ENCODE measurements at regions not wholly inside any gene's neighbourhood (a gene's known extent, or its start where the extent isn't known, plus 50 kb on each side); places are given as distances from the start of the nearest gene placed in this dataset.
A peak's percentile ranks its signal among the peaks of the same experiment; 100 is the strongest.
"Not testable (repeated sequence)": the region's sequence is repeated elsewhere in the genome, so short reads cannot be mapped to it uniquely, and the experiment has no call there.

GRCh38 chr18:71038196-71038595, 749.4 kb downstream of the SOCS6 start:
- no peak for DNase-seq

- peak; percentile 77 for DNase-seq
These were observed 747.9 kb downstream of the SOCS6 start for GRCh38 chr18:71036783-71037182.

- DNase-seq, result not testable (repeated sequence)
These were observed 742.7 kb downstream of the SOCS6 start for GRCh38 chr18:71031296-71032191.

GRCh38 chr18:71030085-71030484, 741.2 kb downstream of the SOCS6 start:
- not testable (repeated sequence) for DNase-seq

GRCh38 chr18:71028285-71028762, 739.5 kb downstream of the SOCS6 start:
- peak; percentile 90 for DNase-seq

GRCh38 chr18:71027531-71027930, 738.7 kb downstream of the SOCS6 start:
- DNase-seq, result peak; percentile 59

GRCh38 chr18:71025505-71026225, 736.8 kb downstream of the SOCS6 start:
- DNase-seq, result peak; percentile 37

- DNase-seq, result no peak
These were observed 733.5 kb downstream of the SOCS6 start for GRCh38 chr18:71022389-71022788.

GRCh38 chr18:71021030-71021362, 732.2 kb downstream of the SOCS6 start:
- DNase-seq, result no peak

GRCh38 chr18:71020342-71021029, 731.6 kb downstream of the SOCS6 start:
- no peak for DNase-seq

GRCh38 chr18:71018816-71019215, 730.0 kb downstream of the SOCS6 start:
- DNase-seq, result no peak

GRCh38 chr18:71012789-71013188, 723.9 kb downstream of the SOCS6 start:
- DNase-seq, result no peak

GRCh38 chr18:71011389-71011788, 722.5 kb downstream of the SOCS6 start:
- no peak for DNase-seq

- DNase-seq, result no peak
These were observed 719.4 kb downstream of the SOCS6 start for GRCh38 chr18:71008257-71008656.

GRCh38 chr18:71001597-71001996, 712.8 kb downstream of the SOCS6 start:
- DNase-seq, result no peak

- no peak for DNase-seq
These were observed 709.6 kb downstream of the SOCS6 start for GRCh38 chr18:70998490-70998889.

GRCh38 chr18:70994116-70994515, 705.3 kb downstream of the SOCS6 start:
- DNase-seq, result peak; percentile 10

GRCh38 chr18:70991577-70991976, 702.7 kb downstream of the SOCS6 start:
- DNase-seq, result peak; percentile 29

- no peak for DNase-seq
These were observed 697.1 kb downstream of the SOCS6 start for GRCh38 chr18:70985948-70986347.

- no peak for DNase-seq
These were observed 693.4 kb downstream of the SOCS6 start for GRCh38 chr18:70982292-70982691.

- DNase-seq, result no peak
These were observed 692.7 kb downstream of the SOCS6 start for GRCh38 chr18:70981400-70982140.

GRCh38 chr18:70973626-70974025, 684.8 kb downstream of the SOCS6 start:
- no peak for DNase-seq

GRCh38 chr18:70966419-70966818, 677.6 kb downstream of the SOCS6 start:
- DNase-seq, result no peak

All from NCI-H226 (cell line).